ENCODE measurements at regions not wholly inside any gene's neighbourhood (a gene's known extent, or its start where the extent isn't known, plus 50 kb on each side); places are given as distances from the start of the nearest gene placed in this dataset.

DNA sequence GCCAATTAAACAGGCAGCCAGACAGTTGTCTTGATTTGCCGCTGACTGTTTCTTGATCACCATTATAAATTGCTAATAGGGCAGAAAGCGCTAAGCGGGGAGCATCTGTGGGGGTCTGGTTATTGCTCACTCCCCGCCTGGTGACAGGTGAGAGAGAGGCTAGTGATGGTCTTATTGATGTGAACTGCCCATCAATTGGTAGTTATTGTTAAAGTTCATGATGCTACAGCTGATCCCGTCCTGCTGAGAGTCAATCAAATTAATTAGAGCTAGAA lies 148.5 kb downstream of the LNPK start:
- TF ChIP-seq ZFX (IDR thresholded peaks at IDR 0.05) (no peak), CTCF (conservative IDR thresholded peaks at IDR 0.05) (no peak)

Data from C4-2B (cell line).